B cell (primary cell): ENCODE measurements at regions not wholly inside any gene's neighbourhood (a gene's known extent, or its start where the extent isn't known, plus 50 kb on each side); places are given as distances from the start of the nearest gene placed in this dataset.

Experiments used
- CTCF ChIP-seq: fragments of 200-600 bp; IDR thresholded peaks from one replicate; pipeline ENCODE4 v1.8.0; 2022; ENCODE audit warnings: antibody characterized with exemption, mild to moderate bottlenecking
- EZH2 ChIP-seq: IDR thresholded peaks from 2 replicates; pipeline ENCODE4 v1.6.1; 2012; ENCODE audit warnings: borderline replicate concordance, low read depth, mild to moderate bottlenecking, moderate library complexity, low read length; ENCODE audit not compliant: insufficient read depth, poor library complexity, severe bottlenecking

DNA sequence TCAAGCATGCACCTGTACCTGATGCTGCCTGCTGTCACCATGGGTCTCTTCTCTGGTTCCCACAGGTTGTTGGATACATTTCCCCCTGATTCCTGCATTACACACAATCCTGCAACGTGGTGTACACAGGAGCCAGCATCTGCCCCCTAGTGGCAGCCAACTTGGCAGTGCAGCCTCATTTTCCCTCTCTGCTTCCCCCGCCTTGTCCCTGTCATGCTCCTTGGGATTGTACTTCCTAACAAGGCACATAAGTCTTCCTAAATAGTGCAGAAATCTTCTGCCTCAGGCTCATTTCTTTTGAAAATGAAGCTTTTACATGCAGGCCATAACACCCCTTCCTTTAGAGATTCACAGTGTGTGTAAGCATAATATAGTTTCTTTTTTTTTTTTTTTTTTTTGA, 387.5 kb downstream of the CCSER2 start:
- no peak for TF ChIP-seq CTCF
- no peak for TF ChIP-seq EZH2
